ENCODE measurements at regions not wholly inside any gene's neighbourhood (a gene's known extent, or its start where the extent isn't known, plus 50 kb on each side); places are given as distances from the start of the nearest gene placed in this dataset.

DNA sequence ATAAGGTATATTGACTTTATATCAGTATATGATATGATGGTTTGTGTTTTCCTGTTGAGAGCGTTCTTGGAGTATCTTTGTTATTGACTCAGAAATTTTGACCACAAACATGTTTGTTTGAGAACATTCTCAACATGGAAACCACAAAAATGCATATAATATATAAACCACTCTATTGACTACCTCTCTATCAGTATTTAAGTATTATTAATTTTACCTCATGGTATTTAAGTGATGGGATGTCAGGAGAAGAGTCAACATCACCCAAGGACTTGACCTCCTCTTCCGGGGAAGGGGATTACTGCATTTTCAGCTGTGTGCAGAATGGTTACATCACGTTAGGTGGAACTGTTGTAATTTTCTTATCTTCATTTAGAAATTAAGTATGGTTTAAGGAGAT, 54.3 kb upstream of the PUDP start:
- Histone ChIP-seq H3K36me3 (ENCODE audit: insufficient read depth, low read length) (no peaks in the 10 kb centered on the region), H3K4me3 (ENCODE audit: low read length) (no peak overlapping the region), H3K9me3 (ENCODE audit: low read length) (no peaks in the 10 kb centered on the region), H3K27me3 (ENCODE audit: insufficient read depth, low read length) (no peaks in the 10 kb centered on the region), H3K4me1 (ENCODE audit: insufficient read depth, low read length) (no peaks in the 10 kb centered on the region), H2AFZ (ENCODE audit: low read depth, low read length) (no peak overlapping the region)

GRCh38 chrX:7201496-7201895, 53.5 kb upstream of the PUDP start:
- Histone ChIP-seq H3K4me1 (ENCODE audit: insufficient read depth, low read length) (no peaks in the 10 kb centered on the region), H3K27me3 (ENCODE audit: insufficient read depth, low read length) (no peaks in the 10 kb centered on the region), H3K9me3 (ENCODE audit: low read length) (no peaks in the 10 kb centered on the region), H2AFZ (ENCODE audit: low read depth, low read length) (no peak overlapping the region), H3K4me3 (ENCODE audit: low read length) (no peak overlapping the region), H3K36me3 (ENCODE audit: insufficient read depth, low read length) (no peaks in the 10 kb centered on the region)

DNA sequence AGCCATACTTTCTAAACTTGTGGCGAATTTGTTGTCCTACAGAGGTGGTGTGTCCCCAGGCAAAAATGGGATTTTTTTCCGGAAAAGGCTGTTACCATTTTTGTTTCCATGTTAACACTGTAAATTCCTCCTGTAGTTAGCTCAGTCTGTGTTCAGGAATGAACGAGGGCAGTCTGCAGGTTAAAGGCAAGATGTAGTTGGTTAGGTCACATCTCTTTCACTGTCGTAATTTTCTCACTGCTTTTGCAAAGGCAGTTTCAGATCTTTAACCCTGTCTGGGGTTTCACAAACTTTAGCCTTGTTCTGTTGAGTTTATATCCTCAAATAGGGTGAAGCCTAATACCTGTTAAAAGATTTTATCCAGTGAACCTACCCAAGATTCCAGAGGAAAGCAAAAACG, 50.5 kb upstream of the PUDP start:
- no peaks in the 10 kb centered on the region for H3K36me3 ChIP-seq (ENCODE audit: insufficient read depth, low read length)
- peaks cover 1% of the 10 kb centered on the region for H3K4me1 ChIP-seq (ENCODE audit: insufficient read depth, low read length)
- H3K27me3 ChIP-seq (ENCODE audit: insufficient read depth, low read length) = no peaks in the 10 kb centered on the region
- no peak overlapping the region for H2AFZ ChIP-seq (ENCODE audit: low read depth, low read length)
- H3K4me3 ChIP-seq (ENCODE audit: low read length) = no peak overlapping the region
- H3K9me3 ChIP-seq (ENCODE audit: low read length) = no peaks in the 10 kb centered on the region

Data from neuron (in vitro differentiated cells).